GM12864 (cell line): ENCODE measurements at regions not wholly inside any gene's neighbourhood (a gene's known extent, or its start where the extent isn't known, plus 50 kb on each side); places are given as distances from the start of the nearest gene placed in this dataset.

Experiments used
- DNase-seq: peaks from one replicate; pipeline ENCODE4 v3.0.0-alpha.2; 2011; ENCODE audit warnings: low read depth
- H3K4me3 ChIP-seq: 2 replicates; pipeline ENCODE4 v1.5.1; 2011; ENCODE audit warnings: mild to moderate bottlenecking, low read depth, low read length, control low read depth
- TF ChIP-seq, protein P1 (sequence below): IDR thresholded peaks from 2 replicates; pipeline ENCODE4 v1.5.1; 2011; ENCODE audit warnings: low read depth, mild to moderate bottlenecking, moderate library complexity, low read length, control low read depth, inconsistent platforms; ENCODE audit errors: missing control alignments

DNA sequence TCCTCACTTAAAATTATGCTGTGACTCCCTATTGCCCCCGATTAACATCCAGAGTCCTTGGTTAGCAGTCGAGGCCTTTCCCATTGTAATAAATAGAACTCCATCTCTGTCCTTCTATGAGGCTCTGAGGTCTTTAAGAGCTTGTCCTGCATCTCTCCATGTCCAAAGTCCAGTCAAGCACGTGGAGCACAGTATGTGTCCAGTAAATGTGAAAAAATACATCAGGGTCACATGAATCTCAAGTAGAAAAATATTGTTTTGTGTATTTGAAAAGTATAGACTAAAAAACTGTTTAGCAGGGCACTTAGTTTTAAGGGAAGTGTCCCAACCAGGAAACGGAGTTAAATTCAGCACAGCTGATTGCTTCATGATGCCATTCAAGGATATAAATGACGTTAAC is 298.8 kb upstream of the TENM4 start:
- H3K4me3 ChIP-seq, result no peak overlapping the region
- TF ChIP-seq, protein P1, sequence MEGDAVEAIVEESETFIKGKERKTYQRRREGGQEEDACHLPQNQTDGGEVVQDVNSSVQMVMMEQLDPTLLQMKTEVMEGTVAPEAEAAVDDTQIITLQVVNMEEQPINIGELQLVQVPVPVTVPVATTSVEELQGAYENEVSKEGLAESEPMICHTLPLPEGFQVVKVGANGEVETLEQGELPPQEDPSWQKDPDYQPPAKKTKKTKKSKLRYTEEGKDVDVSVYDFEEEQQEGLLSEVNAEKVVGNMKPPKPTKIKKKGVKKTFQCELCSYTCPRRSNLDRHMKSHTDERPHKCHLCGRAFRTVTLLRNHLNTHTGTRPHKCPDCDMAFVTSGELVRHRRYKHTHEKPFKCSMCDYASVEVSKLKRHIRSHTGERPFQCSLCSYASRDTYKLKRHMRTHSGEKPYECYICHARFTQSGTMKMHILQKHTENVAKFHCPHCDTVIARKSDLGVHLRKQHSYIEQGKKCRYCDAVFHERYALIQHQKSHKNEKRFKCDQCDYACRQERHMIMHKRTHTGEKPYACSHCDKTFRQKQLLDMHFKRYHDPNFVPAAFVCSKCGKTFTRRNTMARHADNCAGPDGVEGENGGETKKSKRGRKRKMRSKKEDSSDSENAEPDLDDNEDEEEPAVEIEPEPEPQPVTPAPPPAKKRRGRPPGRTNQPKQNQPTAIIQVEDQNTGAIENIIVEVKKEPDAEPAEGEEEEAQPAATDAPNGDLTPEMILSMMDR, result no peak
- no peak for DNase-seq

DNA sequence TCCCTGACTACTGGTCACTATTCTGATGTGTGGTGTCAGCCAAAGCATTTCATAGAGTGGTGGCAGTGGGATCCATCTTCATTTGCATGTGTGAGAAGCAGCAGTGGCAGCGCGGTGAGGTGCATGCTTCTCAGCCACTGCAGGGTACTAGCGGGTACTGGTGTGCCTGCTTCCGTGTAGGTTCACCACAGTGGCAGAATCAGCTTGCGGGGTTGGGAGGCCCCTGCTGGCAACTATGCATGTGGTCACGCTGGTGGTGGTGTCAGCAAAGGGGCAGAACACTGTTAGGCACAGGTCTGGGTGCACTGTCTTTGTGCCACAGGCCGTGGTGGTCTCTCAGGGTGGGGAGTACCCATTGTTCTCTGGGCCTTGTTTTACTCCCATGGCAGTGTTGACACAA is 286.4 kb upstream of the TENM4 start:
- no peak overlapping the region for H3K4me3 ChIP-seq
- no peak for DNase-seq
- TF ChIP-seq, protein P1, result no peak

DNA sequence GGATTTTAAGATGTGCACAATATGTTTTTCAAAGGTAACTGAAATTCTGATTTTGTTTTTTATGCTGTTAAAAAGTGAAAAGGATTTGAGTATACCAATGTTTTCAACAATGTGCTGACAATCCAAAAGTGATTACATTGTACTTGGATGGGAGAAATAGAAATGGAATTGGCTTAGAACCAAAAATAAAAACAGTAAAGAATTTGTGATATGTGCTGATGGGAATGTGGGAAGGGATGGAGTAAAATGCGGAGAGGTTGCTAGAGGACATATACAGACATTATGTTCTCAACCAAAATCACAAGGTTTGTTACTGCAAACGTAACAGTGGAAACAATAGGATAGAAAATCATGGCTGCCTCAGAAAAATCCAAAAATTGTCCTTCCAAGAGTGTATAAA is 279.3 kb upstream of the TENM4 start:
- no peak for DNase-seq
- H3K4me3 ChIP-seq, result no peak overlapping the region
- TF ChIP-seq, protein P1, result no peak

DNA sequence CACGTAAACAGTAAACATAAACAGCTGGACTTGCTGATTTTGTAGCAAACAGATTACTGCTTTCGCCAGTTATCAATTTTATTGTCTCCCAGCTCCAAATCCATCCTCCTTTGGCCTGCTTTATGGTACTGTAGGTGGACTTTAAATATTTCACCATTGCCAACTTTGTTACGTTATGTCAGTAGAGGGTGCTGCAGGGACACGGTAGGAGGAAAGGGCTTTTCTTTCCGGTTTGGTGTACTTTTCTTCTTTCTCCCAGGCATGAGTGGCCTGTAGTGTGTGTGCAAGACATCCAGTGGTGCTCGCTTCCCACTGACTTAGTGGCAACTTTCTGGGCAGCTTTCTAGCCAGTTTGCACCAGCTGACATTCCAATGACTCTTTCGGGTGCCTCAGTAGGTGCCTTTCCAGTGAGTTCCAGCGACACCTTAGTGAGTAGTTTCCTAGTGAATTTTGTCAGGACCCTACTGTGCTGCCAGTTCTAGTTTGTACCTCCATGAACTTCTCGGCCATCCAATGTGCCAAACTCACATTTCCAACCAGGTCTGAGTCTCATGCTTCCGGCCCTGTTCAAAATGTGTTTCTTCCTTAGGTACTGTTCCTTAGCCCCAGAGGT is 267.6 kb upstream of the TENM4 start:
- no peak overlapping the region for H3K4me3 ChIP-seq
- DNase-seq, result peak; percentile 12
- TF ChIP-seq, protein P1, result peak; percentile 56

DNA sequence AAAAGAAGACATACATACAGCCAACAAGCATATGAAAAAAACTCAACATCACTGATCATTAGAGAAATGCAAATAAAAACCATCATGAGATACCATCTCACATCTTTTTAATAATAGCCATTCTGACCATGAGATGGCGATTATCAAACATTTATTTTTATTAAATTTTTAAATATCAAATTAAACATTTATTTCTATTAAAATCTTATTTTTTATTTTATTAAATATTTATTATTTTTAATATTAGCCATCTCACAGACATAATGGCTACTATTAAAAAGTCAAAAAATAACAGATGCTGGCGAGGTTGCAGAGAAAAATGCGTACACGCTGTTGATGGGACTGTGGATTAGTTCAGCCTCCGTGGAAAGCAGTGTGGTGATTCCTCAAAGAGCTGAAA is 264.8 kb upstream of the TENM4 start:
- no peak for DNase-seq
- H3K4me3 ChIP-seq, result no peak overlapping the region
- TF ChIP-seq, protein P1, result no peak

DNA sequence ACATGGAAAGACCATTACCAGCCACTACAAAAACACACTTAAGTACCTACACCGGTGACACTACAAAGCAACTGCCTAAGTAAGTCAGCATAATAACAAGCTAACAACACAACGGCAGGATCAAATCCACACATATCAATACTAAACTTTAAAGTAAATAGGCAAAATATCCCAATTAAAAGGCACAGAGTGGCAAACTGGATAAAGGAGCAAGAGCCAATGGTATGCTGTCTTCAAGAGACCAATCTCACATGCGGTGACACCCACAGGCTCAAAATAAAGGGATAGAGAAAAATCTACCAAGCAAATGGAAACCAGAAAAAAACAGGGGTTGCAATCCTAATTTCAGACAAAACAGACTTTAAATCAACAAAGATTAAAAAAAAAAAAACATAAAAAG is 261.5 kb upstream of the TENM4 start:
- TF ChIP-seq, protein P1, result no peak
- DNase-seq, result no peak
- H3K4me3 ChIP-seq, result no peak overlapping the region

DNA sequence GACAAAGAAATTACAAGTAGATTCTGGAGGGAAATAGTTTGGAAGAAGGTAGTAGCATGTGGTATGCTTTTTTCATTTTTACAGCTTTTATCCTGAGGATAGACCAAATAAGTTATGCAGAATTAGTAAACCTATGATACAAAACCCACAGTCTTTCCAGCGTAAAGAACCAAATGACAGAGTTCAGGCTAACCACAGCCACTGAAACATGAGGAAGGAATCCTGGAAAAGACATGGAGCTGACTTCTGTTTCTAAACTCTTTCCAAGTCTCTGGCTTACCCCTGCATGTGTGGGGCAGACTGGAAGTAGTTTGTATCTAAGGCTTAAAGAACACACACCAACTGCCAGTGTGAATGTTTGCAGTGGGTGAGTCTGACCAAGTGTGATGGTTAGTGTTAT is 258.4 kb upstream of the TENM4 start:
- H3K4me3 ChIP-seq, result no peak overlapping the region
- no peak for DNase-seq
- TF ChIP-seq, protein P1, result no peak
